ENCODE measurements at regions not wholly inside any gene's neighbourhood (a gene's known extent, or its start where the extent isn't known, plus 50 kb on each side); places are given as distances from the start of the nearest gene placed in this dataset.
A peak's percentile ranks its signal among the peaks of the same experiment; 100 is the strongest.

DNA sequence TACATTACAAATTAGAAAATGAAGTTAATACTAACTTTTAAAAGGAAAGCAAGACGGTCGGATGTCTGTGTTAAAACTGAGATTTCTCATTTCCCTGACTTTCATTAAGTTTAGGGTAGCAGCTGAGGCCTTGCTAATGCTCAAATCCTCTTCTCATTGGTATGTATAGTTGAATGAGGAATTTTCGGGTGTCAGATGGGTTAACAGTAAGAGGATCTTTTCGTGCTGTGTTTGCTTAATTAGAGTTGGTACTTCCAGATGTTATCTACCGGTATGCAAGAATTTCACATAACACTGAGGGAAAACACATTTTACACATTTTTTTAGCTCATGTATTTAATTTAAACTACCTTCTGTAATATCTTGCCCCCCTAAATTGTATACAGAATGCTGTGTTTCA, 168.2 kb upstream of the CTNND2 start:
- Histone ChIP-seq H3K27ac (no peak overlapping the region), H3K4me3 (no peak overlapping the region), H3K27me3 (ENCODE audit: insufficient read depth in 3 of 3, low read length in 2 of 3) (no peaks in the 10 kb centered on the region), H3K4me1 (no peaks in the 10 kb centered on the region), H3K9me3 (no peaks in the 10 kb centered on the region), H3K36me3 (ENCODE audit: insufficient read depth in 1 of 2, low read depth in 1 of 2) (no peaks in the 10 kb centered on the region)
- DNase-seq (no peak), ATAC-seq (no peak)
- TF ChIP-seq, protein P1, sequence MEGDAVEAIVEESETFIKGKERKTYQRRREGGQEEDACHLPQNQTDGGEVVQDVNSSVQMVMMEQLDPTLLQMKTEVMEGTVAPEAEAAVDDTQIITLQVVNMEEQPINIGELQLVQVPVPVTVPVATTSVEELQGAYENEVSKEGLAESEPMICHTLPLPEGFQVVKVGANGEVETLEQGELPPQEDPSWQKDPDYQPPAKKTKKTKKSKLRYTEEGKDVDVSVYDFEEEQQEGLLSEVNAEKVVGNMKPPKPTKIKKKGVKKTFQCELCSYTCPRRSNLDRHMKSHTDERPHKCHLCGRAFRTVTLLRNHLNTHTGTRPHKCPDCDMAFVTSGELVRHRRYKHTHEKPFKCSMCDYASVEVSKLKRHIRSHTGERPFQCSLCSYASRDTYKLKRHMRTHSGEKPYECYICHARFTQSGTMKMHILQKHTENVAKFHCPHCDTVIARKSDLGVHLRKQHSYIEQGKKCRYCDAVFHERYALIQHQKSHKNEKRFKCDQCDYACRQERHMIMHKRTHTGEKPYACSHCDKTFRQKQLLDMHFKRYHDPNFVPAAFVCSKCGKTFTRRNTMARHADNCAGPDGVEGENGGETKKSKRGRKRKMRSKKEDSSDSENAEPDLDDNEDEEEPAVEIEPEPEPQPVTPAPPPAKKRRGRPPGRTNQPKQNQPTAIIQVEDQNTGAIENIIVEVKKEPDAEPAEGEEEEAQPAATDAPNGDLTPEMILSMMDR (IDR thresholded peaks at IDR 0.05) = no peak
- intact Hi-C loops (cut with DNase I) = no loop called here
- WGBS, 3 donors = 36 to 42% (median 42%) methylated on average over 5 of the region's 5 CpGs

DNA sequence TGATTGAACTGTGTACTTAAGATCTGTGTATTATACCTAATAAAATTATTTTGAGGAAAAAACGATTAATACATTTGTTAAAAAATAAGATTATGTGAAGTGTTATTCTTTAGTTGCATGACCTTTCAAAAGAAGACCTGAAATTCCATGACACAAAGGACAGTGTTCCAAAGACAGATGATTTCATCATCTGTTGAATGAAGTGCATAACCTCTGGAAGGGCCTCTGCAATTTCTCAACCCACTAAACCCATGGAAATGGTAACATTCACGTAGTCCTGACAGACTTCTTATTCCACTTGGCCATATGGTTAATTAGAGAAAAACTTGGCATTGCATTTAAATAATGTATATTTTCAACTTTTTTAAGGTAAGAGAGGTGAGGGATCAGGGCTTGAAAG, 167.2 kb upstream of the CTNND2 start:
- ATAC-seq = no peak
- no peak overlapping the region for H3K27ac ChIP-seq
- no peak overlapping the region for H3K4me3 ChIP-seq
- no peaks in the 10 kb centered on the region for H3K36me3 ChIP-seq (ENCODE audit: insufficient read depth in 1 of 2, low read depth in 1 of 2)
- H3K27me3 ChIP-seq (ENCODE audit: insufficient read depth in 3 of 3, low read length in 2 of 3) = no peaks in the 10 kb centered on the region
- H3K9me3 ChIP-seq = no peaks in the 10 kb centered on the region
- intact Hi-C loops (cut with DNase I) = no loop called here
- TF ChIP-seq, protein P1 (IDR thresholded peaks at IDR 0.05) = no peak
- no peak for DNase-seq
- 67 to 85% (median 72%) methylated on average over 2 of the region's 2 CpGs for WGBS, 3 donors
- no peaks in the 10 kb centered on the region for H3K4me1 ChIP-seq

DNA sequence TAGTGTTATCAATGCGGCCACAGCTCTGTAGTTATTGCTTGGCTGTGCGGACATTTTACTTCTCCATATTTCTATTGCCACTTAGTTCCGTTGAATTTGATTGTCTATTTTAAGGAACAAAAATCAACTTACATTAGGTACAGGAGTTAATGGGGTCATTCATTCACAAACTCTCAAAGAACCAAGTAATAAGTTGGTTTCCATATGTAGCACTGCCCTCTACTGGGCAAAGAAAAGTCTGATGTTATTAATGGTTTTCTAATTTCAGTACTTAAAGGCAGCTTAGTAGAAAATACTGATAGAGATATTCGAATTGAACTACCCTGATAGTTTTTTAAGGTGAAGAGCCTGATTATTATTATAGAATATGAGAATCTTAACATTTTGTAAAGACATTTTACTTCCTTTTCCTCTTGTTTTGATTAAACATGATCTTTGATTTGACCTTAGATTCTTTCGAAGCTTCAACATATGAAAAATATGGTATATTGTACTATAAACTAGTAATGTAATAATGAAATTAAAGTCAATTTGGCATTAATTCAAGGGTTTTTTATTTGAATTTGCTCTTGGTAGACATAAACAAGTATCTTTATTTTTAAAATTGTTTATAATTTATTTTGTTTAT, 119.5 kb upstream of the CTNND2 start:
- no peaks in the 10 kb centered on the region for H3K9me3 ChIP-seq
- TF ChIP-seq, protein P1 (IDR thresholded peaks at IDR 0.05) = peak; percentile 40
- 43 to 50% (median 49%) methylated on average over 5 of the region's 5 CpGs for WGBS, 3 donors
- no peaks in the 10 kb centered on the region for H3K4me1 ChIP-seq
- H3K27ac ChIP-seq = no peak overlapping the region
- H3K36me3 ChIP-seq (ENCODE audit: insufficient read depth in 1 of 2, low read depth in 1 of 2) = no peaks in the 10 kb centered on the region
- no peak for ATAC-seq
- no peak for DNase-seq
- no peak overlapping the region for H3K4me3 ChIP-seq
- H3K27me3 ChIP-seq (ENCODE audit: insufficient read depth in 3 of 3, low read length in 2 of 3) = no peaks in the 10 kb centered on the region
- intact Hi-C loops (cut with DNase I) = loop anchor here (5.0 kb wide), 2 partner anchors 1326 to 1331 kb away; no protein-coding TSS in a partner anchor

DNA sequence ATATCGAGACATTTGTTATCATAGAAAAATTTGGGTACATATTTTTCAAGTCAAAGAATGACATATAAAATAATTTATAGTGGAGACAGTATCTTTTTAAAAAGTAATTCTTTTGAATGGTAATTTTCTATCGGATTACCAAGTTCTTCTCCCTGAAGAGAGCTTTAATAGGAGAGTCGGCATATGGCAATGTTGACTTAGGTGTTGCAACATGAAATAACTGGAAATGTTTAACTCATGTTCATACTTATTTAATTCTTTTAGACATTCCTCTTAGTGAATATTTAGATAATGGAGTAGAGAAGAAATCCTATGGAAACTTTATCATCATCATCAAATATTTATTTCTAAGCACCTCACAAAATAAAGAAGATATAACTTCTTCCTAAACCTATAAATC, 118.2 kb upstream of the CTNND2 start:
- no peaks in the 10 kb centered on the region for H3K9me3 ChIP-seq
- 86 to 94% (median 88%) methylated on average over 3 of the region's 3 CpGs for WGBS, 3 donors
- DNase-seq (no peak), ATAC-seq (no peak)
- TF ChIP-seq, protein P1 (IDR thresholded peaks at IDR 0.05) = no peak
- no peak overlapping the region for H3K4me3 ChIP-seq
- no peaks in the 10 kb centered on the region for H3K36me3 ChIP-seq (ENCODE audit: insufficient read depth in 1 of 2, low read depth in 1 of 2)
- no peak overlapping the region for H3K27ac ChIP-seq
- intact Hi-C loops (cut with DNase I) = loop anchor here (5.0 kb wide), 2 partner anchors 1325 to 1330 kb away; no protein-coding TSS in a partner anchor
- no peaks in the 10 kb centered on the region for H3K4me1 ChIP-seq
- H3K27me3 ChIP-seq (ENCODE audit: insufficient read depth in 3 of 3, low read length in 2 of 3) = no peaks in the 10 kb centered on the region

DNA sequence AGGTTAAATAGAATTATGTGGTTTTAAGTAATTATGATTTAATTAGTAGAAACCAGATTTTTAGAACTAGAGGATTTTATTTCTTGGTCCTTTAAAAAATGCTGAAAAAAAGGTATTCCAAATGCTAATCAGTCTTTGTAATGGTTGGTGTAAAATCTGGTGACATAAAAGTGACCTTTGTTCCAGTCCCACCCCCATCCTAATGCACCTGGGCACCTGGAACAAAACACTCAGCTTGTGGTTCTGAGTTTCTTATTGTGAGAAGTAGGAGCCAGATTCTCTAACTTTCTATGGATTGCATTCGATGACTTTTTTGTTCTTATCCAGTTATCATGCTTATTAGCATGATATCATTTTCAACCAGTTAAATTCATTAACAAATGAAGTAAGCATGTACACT, 115.1 kb upstream of the CTNND2 start:
- Histone ChIP-seq H3K27ac (no peak overlapping the region), H3K4me3 (no peak overlapping the region), H3K36me3 (ENCODE audit: insufficient read depth in 1 of 2, low read depth in 1 of 2) (no peaks in the 10 kb centered on the region), H3K9me3 (no peaks in the 10 kb centered on the region), H3K4me1 (no peaks in the 10 kb centered on the region), H3K27me3 (ENCODE audit: insufficient read depth in 3 of 3, low read length in 2 of 3) (no peaks in the 10 kb centered on the region)
- DNase-seq = no peak
- ATAC-seq = no peak
- TF ChIP-seq, protein P1 (IDR thresholded peaks at IDR 0.05) = no peak
- 88 to 94% (median 90%) methylated on average over 1 of the region's 1 CpG for WGBS, 3 donors
- intact Hi-C loops (cut with DNase I) = no loop called here
